ENCODE measurements at regions not wholly inside any gene's neighbourhood (a gene's known extent, or its start where the extent isn't known, plus 50 kb on each side); places are given as distances from the start of the nearest gene placed in this dataset.

- Histone ChIP-seq H3K27ac (ENCODE audit: low read depth in 1 of 2, low read length in 2 of 2) (no peak overlapping the region), H3K79me2 (ENCODE audit: insufficient read depth, low read length) (no peaks in the 10 kb centered on the region), H3K36me3 (replicated peaks in 1 of 2; ENCODE audit: control insufficient read depth in 1 of 2, insufficient read depth in 2 of 2, low read length in 2 of 2) (no peaks in the 10 kb centered on the region), H3K4me2 (replicated peaks; ENCODE audit: extremely low read depth, low read length, poor library complexity, severe bottlenecking) (no peak overlapping the region), H4K20me1 (ENCODE audit: insufficient read depth, low read length) (no peaks in the 10 kb centered on the region), H3K9me3 (replicated peaks in 1 of 2; ENCODE audit: control insufficient read depth in 1 of 2, insufficient read depth in 1 of 2, low read length in 2 of 2) (no peaks in the 10 kb centered on the region), H3K27me3 (ENCODE audit: control insufficient read depth in 2 of 2, insufficient read depth in 2 of 2, low read length in 2 of 2) (no peaks in the 10 kb centered on the region), H2AFZ (ENCODE audit: insufficient read depth, low read depth, low read length, poor library complexity, severe bottlenecking) (no peak overlapping the region), H3K4me3 (replicated peaks in 1 of 3; ENCODE audit: low read depth in 2 of 3, low read length in 3 of 3) (no peak overlapping the region), H3K9ac (ENCODE audit: insufficient read depth, low read length, poor library complexity, severe bottlenecking) (no peak overlapping the region), H3K4me1 (ENCODE audit: control insufficient read depth in 1 of 2, insufficient read depth in 2 of 2, low read length in 2 of 2) (peaks cover 6 to 9% of the 10 kb centered on the region in 2 donors)
- intact Hi-C loops (cut with micrococcal nuclease) = no loop called here
- no peak for TF ChIP-seq CTCF (IDR thresholded peaks at IDR 0.05)
- Mint-ChIP-seq H3K27me3 (ENCODE audit: low read depth in 3 of 3) (peaks cover 0 to 3% (median 2%) of the 10 kb centered on the region in 3 donors), H3K4me3 (no peak overlapping the region), H3K36me3 (no peaks in the 10 kb centered on the region), H3K4me1 (peaks cover 15% of the 10 kb centered on the region), H3K9me3 (peaks cover 0 to 2% (median 0%) of the 10 kb centered on the region in 7 donors), H3K27ac (no peak overlapping the region)
- DNase-seq = no peak
- 94% methylated on average over 3 of the region's 3 CpGs for WGBS (ENCODE audit: insufficient coverage)
These were observed 234.7 kb downstream of the NFKBIZ start for GRCh38 chr3:102084006-102084405.

GRCh38 chr3:102084704-102085103 lies 235.4 kb downstream of the NFKBIZ start:
- H3K4me1 ChIP-seq (ENCODE audit: control insufficient read depth in 1 of 2, insufficient read depth in 2 of 2, low read length in 2 of 2) = peaks cover 0 to 2% of the 10 kb centered on the region in 2 donors
- H3K9ac ChIP-seq (ENCODE audit: insufficient read depth, low read length, poor library complexity, severe bottlenecking) = no peak overlapping the region
- Mint-ChIP-seq H3K36me3 (no peaks in the 10 kb centered on the region), H3K4me3 (no peak overlapping the region), H3K9me3 (peaks cover 0 to 2% (median 0%) of the 10 kb centered on the region in 7 donors), H3K27ac (no peak overlapping the region), H3K4me1 (peaks cover 10% of the 10 kb centered on the region), H3K27me3 (ENCODE audit: low read depth in 3 of 3) (peaks cover 0 to 3% (median 2%) of the 10 kb centered on the region in 3 donors)
- no peak overlapping the region for H3K4me2 ChIP-seq (replicated peaks; ENCODE audit: extremely low read depth, low read length, poor library complexity, severe bottlenecking)
- no peak overlapping the region for H2AFZ ChIP-seq (ENCODE audit: insufficient read depth, low read depth, low read length, poor library complexity, severe bottlenecking)
- TF ChIP-seq CTCF (IDR thresholded peaks at IDR 0.05) = no peak
- 100% methylated on average over 1 of the region's 3 CpGs for WGBS (ENCODE audit: insufficient coverage)
- no peaks in the 10 kb centered on the region for H3K9me3 ChIP-seq (replicated peaks in 1 of 2; ENCODE audit: control insufficient read depth in 1 of 2, insufficient read depth in 1 of 2, low read length in 2 of 2)
- no peaks in the 10 kb centered on the region for H3K79me2 ChIP-seq (ENCODE audit: insufficient read depth, low read length)
- no peak overlapping the region for H3K27ac ChIP-seq (ENCODE audit: low read depth in 1 of 2, low read length in 2 of 2)
- DNase-seq = no peak
- H3K36me3 ChIP-seq (replicated peaks in 1 of 2; ENCODE audit: control insufficient read depth in 1 of 2, insufficient read depth in 2 of 2, low read length in 2 of 2) = no peaks in the 10 kb centered on the region
- intact Hi-C loops (cut with micrococcal nuclease) = no loop called here
- H3K4me3 ChIP-seq (replicated peaks in 1 of 3; ENCODE audit: low read depth in 2 of 3, low read length in 3 of 3) = no peak overlapping the region
- H4K20me1 ChIP-seq (ENCODE audit: insufficient read depth, low read length) = no peaks in the 10 kb centered on the region
- no peaks in the 10 kb centered on the region for H3K27me3 ChIP-seq (ENCODE audit: control insufficient read depth in 2 of 2, insufficient read depth in 2 of 2, low read length in 2 of 2)
